ENCODE measurements at regions not wholly inside any gene's neighbourhood (a gene's known extent, or its start where the extent isn't known, plus 50 kb on each side); places are given as distances from the start of the nearest gene placed in this dataset.

GRCh38 chr5:104049752-104050151, 487.2 kb upstream of the NUDT12 start:
- TF ChIP-seq MAFK (IDR thresholded peaks at IDR 0.05; ENCODE audit: low read depth, low read length) (no peak), SMC3 (IDR thresholded peaks at IDR 0.05; ENCODE audit: low read depth, low read length) (no peak), MAZ (IDR thresholded peaks at IDR 0.05; ENCODE audit: borderline replicate concordance, low read depth, low read length) (no peak), NFE2L2 (IDR thresholded peaks at IDR 0.05; ENCODE audit: low read depth, low read length) (no peak), RAD21 (IDR thresholded peaks at IDR 0.05; ENCODE audit: low read length) (no peak), BHLHE40 (IDR thresholded peaks at IDR 0.05; ENCODE audit: low read depth, low read length) (no peak), MXI1 (IDR thresholded peaks at IDR 0.05; ENCODE audit: borderline replicate concordance, low read depth, low read length) (no peak), USF2 (IDR thresholded peaks at IDR 0.05; ENCODE audit: low read depth, low read length) (no peak)
- TF ChIP-seq, protein P1, sequence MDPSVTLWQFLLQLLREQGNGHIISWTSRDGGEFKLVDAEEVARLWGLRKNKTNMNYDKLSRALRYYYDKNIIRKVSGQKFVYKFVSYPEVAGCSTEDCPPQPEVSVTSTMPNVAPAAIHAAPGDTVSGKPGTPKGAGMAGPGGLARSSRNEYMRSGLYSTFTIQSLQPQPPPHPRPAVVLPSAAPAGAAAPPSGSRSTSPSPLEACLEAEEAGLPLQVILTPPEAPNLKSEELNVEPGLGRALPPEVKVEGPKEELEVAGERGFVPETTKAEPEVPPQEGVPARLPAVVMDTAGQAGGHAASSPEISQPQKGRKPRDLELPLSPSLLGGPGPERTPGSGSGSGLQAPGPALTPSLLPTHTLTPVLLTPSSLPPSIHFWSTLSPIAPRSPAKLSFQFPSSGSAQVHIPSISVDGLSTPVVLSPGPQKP (IDR thresholded peaks at IDR 0.05; ENCODE audit: borderline replicate concordance, low read depth, low read length) = no peak
- Histone ChIP-seq H2BK120ac (ENCODE audit: low read depth, low read length) (no peak overlapping the region), H4K5ac (ENCODE audit: low read depth, low read length) (no peak overlapping the region), H3K23ac (ENCODE audit: low read depth, low read length) (no peak overlapping the region), H2BK5ac (ENCODE audit: low read depth, low read length, poor library complexity, severe bottlenecking) (no peak overlapping the region), H3K79me1 (ENCODE audit: low read depth in 1 of 2, low read length in 2 of 2) (no peaks in the 10 kb centered on the region), H3K4me3 (ENCODE audit: insufficient read depth, low read depth, low read length) (no peak overlapping the region), H2AFZ (replicated peaks; ENCODE audit: low read length, poor library complexity) (peak overlapping the region; percentile 29), H3K27me3 (ENCODE audit: control insufficient read depth, insufficient read depth, low read length) (no peaks in the 10 kb centered on the region), H3K56ac (ENCODE audit: extremely low read depth, insufficient read depth, low read length) (no peak overlapping the region), H3K9me3 (ENCODE audit: control insufficient read depth, insufficient read depth, low read length) (peaks cover 4% of the 10 kb centered on the region; the same call in 1 of the 2 replicates), H2AK5ac (ENCODE audit: low read depth, low read length) (no peak overlapping the region), H2AK9ac (replicated peaks; ENCODE audit: low read depth, low read length, poor library complexity) (no peak overlapping the region), H4K91ac (ENCODE audit: insufficient read depth, low read depth, low read length) (no peak overlapping the region), H3K4ac (ENCODE audit: low read depth, low read length) (no peak overlapping the region), H3K36me3 (ENCODE audit: control insufficient read depth, insufficient read depth, low read length) (no peaks in the 10 kb centered on the region), H2BK20ac (ENCODE audit: low read depth, low read length) (no peak overlapping the region), H3K18ac (ENCODE audit: low read depth, low read length) (no peak overlapping the region), H3K9ac (ENCODE audit: low read depth, low read length) (no peak overlapping the region), H2BK15ac (ENCODE audit: low read depth, low read length) (no peak overlapping the region), H3K14ac (replicated peaks; ENCODE audit: low read depth, low read length) (no peak overlapping the region), H3K4me1 (ENCODE audit: control insufficient read depth, insufficient read depth, low read length) (no peaks in the 10 kb centered on the region), H3K27ac (ENCODE audit: insufficient read depth, low read length) (no peak overlapping the region), H3K9me1 (ENCODE audit: insufficient read depth, low read length) (no peaks in the 10 kb centered on the region), H3K4me2 (ENCODE audit: low read depth, low read length) (no peak overlapping the region), H4K8ac (ENCODE audit: low read depth in 2 of 2, low read length in 2 of 2) (no peak overlapping the region), H4K20me1 (ENCODE audit: insufficient read depth, low read length) (no peaks in the 10 kb centered on the region)
- dilution Hi-C loops (cut with HindIII; ENCODE audit: low sequenced_read_pairs, unreplicated experiment) (no loop called here), intact Hi-C loops (cut with micrococcal nuclease) (no loop called here), in situ Hi-C loops (cut with MboI; ENCODE audit: low sequenced_read_pairs) (no loop called here)
- no TSS peak for BruUV-seq (replicated peaks)
- 40% methylated on average over 1 of the region's 8 CpGs; no CpG with 5 or more reads in 1 of the 2 experiments for WGBS, 2 experiments (ENCODE audit: extremely low coverage in 2 of 2, insufficient read length in 1 of 2)
- DNase-seq (no peak), ATAC-seq (ENCODE audit: low read depth) (no peak)
- POLR2A ChIA-PET (ENCODE audit: unreplicated experiment) = no interaction called here
- CTCF ChIA-PET = no interaction called here

Measured in IMR-90 (cell line).